HEK293 (cell line): ENCODE measurements at regions not wholly inside any gene's neighbourhood (a gene's known extent, or its start where the extent isn't known, plus 50 kb on each side); places are given as distances from the start of the nearest gene placed in this dataset.

Source experiments
- CTCF ChIA-PET: fragments of 350-600 bp; formaldehyde crosslinking; extraction: SDS; loops from one replicate; lab custom pipeline; 2021; ENCODE audit warnings: antibody characterized with exemption; lab: Yijun Ruan, JAX
- POLR2A ChIA-PET: fragments of 300-600 bp; formaldehyde crosslinking; extraction: SDS; loops from one replicate; lab custom pipeline; 2020; ENCODE audit warnings: antibody characterized with exemption, inconsistent platforms; lab: Yijun Ruan, JAX
- H3K27ac ChIP-seq: fragments of 200-500 bp; sonication (Bioruptor generic); 2 replicates; pipeline ENCODE4 v1.5.1; 2014; ENCODE audit warnings: low read depth, low read length, control low read depth, inconsistent platforms; ENCODE audit errors: extremely low read depth
- H3K36me3 ChIP-seq, 2 experiments: fragments of 200-500 bp in 1 of 2; sonication (Bioruptor generic) in 1 of 2; 1 replicate in 1 of 2; 2 replicates in 1 of 2; pipeline ENCODE4 v1.5.1; 2014 to 2017; ENCODE audit warnings: inconsistent platforms in 2 of 2, low read length in 2 of 2; ENCODE audit not compliant: control insufficient read depth in 2 of 2, insufficient read depth in 1 of 2
- H3K4me1 ChIP-seq: fragments of 200-500 bp; sonication (Bioruptor generic); 2 replicates; pipeline ENCODE4 v1.5.1; 2014; ENCODE audit warnings: mild to moderate bottlenecking, low read length, inconsistent platforms; ENCODE audit not compliant: control insufficient read depth, insufficient read depth
- H3K4me3 ChIP-seq: 2 replicates; pipeline ENCODE4 v1.5.1; 2011; ENCODE audit warnings: low read depth, mild to moderate bottlenecking, control low read depth, low read length, moderate library complexity
- H3K9me3 ChIP-seq: fragments of 200-500 bp; sonication (Bioruptor generic); 2 replicates; pipeline ENCODE4 v1.5.1; 2014; ENCODE audit warnings: low read depth, low read length, inconsistent platforms; ENCODE audit not compliant: control insufficient read depth, insufficient read depth
- GLI4 ChIP-seq: fragments of 450-650 bp; formaldehyde crosslinking; IDR thresholded peaks from 2 replicates; pipeline ENCODE4 v1.5.1; 2016; ENCODE audit warnings: missing biosample characterization, missing genetic modification characterization
- TRIM28 ChIP-seq: IDR thresholded peaks from 2 replicates; pipeline ENCODE4 v1.6.1; 2011; ENCODE audit warnings: low read length, control low read depth, borderline replicate concordance
- ZBTB21 ChIP-seq: fragments of 450-650 bp; formaldehyde crosslinking; IDR thresholded peaks from 2 replicates; pipeline ENCODE4 v1.5.1; 2017; ENCODE audit warnings: missing biosample characterization, missing genetic modification characterization
- ZNF140 ChIP-seq: fragments of 450-650 bp; formaldehyde crosslinking; IDR thresholded peaks from 2 replicates; pipeline ENCODE4 v1.5.1; 2016; ENCODE audit warnings: missing biosample characterization, missing genetic modification characterization
- ZNF391 ChIP-seq: fragments of 450-650 bp; formaldehyde crosslinking; IDR thresholded peaks from 2 replicates; pipeline ENCODE4 v1.5.1; 2016; ENCODE audit warnings: low read depth, missing biosample characterization, missing genetic modification characterization, borderline replicate concordance
- ZNF529 ChIP-seq: fragments of 450-650 bp; formaldehyde crosslinking; IDR thresholded peaks from 2 replicates; pipeline ENCODE4 v1.5.1; 2017; ENCODE audit warnings: missing genetic modification characterization, missing biosample characterization; ENCODE audit not compliant: insufficient replicate concordance
- ZNF555 ChIP-seq: fragments of 450-650 bp; formaldehyde crosslinking; conservative IDR thresholded peaks from 2 replicates; pipeline ENCODE4 v1.5.1; 2017; ENCODE audit warnings: missing biosample characterization, mild to moderate bottlenecking, missing genetic modification characterization, inconsistent platforms
- ZNF560 ChIP-seq: fragments of 450-650 bp; formaldehyde crosslinking; IDR thresholded peaks from 2 replicates; pipeline ENCODE4 v1.5.1; 2017; ENCODE audit warnings: missing biosample characterization, missing genetic modification characterization, borderline replicate concordance
- ZNF585B ChIP-seq: fragments of 450-650 bp; formaldehyde crosslinking; IDR thresholded peaks from 2 replicates; pipeline ENCODE4 v1.5.1; 2016; ENCODE audit warnings: missing biosample characterization, missing genetic modification characterization
- ZNF785 ChIP-seq: fragments of 450-650 bp; formaldehyde crosslinking; IDR thresholded peaks from 2 replicates; pipeline ENCODE4 v1.5.1; 2016; ENCODE audit warnings: missing biosample characterization, missing genetic modification characterization
- ZSCAN23 ChIP-seq: fragments of 450-650 bp; formaldehyde crosslinking; IDR thresholded peaks from 2 replicates; pipeline ENCODE4 v1.5.1; 2016; ENCODE audit warnings: missing biosample characterization, missing genetic modification characterization
- TF ChIP-seq, protein P1 (sequence below): fragments of 450-650 bp; formaldehyde crosslinking; IDR thresholded peaks from 2 replicates; pipeline ENCODE4 v1.5.1; 2016; ENCODE audit warnings: missing biosample characterization, missing genetic modification characterization
- TF ChIP-seq, protein P2 (sequence below): fragments of 450-650 bp; formaldehyde crosslinking; conservative IDR thresholded peaks from 2 replicates; pipeline ENCODE4 v1.5.1; 2016; ENCODE audit warnings: low read depth, missing biosample characterization, missing genetic modification characterization
- TF ChIP-seq, protein P3 (sequence below): fragments of 450-650 bp; formaldehyde crosslinking; IDR thresholded peaks from 2 replicates; pipeline ENCODE4 v1.5.1; 2016; ENCODE audit warnings: missing biosample characterization, missing genetic modification characterization
- TF ChIP-seq, protein P4 (sequence below): fragments of 450-650 bp; formaldehyde crosslinking; optimal IDR thresholded peaks from 2 replicates; pipeline ENCODE3; 2016; ENCODE audit warnings: missing biosample characterization, mild to moderate bottlenecking, missing genetic modification characterization

DNA sequence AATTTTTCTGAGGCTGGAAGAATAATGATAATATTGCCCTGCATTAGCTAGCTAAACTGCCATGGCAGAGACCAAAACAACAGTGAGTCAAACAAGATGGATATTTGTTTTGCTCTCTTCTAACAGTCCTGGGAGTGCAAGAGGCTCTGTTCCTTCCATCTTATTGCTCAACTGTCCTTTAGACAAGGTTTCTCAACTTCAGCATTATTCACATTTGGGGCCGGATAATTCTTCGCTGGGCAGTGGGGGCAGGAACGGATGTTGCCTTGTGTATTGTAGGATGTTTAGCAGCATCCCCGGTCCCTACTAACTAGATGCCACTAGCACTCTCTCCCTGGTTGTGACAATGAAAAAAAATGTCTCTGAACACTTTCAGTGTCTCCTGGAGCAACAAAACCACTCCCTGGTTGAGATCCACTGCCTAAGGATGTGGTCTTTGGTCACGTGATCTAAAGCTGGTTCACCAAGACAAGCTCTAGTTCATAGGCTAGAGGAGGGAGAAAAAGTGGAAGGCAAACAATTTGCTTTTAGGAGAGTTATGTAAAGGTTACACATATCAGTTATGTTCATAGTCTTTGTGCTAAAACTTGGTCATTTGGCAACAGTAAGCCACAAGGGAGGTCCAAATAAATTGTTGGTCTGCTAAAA lies 144.4 kb downstream of the PCTP start:
- CTCF ChIA-PET: interaction anchor here (0.5 kb wide), 1 partner anchor 381 kb away, joined by 3 read pairs; no protein-coding TSS in a partner anchor
- TF ChIP-seq, protein P1, sequence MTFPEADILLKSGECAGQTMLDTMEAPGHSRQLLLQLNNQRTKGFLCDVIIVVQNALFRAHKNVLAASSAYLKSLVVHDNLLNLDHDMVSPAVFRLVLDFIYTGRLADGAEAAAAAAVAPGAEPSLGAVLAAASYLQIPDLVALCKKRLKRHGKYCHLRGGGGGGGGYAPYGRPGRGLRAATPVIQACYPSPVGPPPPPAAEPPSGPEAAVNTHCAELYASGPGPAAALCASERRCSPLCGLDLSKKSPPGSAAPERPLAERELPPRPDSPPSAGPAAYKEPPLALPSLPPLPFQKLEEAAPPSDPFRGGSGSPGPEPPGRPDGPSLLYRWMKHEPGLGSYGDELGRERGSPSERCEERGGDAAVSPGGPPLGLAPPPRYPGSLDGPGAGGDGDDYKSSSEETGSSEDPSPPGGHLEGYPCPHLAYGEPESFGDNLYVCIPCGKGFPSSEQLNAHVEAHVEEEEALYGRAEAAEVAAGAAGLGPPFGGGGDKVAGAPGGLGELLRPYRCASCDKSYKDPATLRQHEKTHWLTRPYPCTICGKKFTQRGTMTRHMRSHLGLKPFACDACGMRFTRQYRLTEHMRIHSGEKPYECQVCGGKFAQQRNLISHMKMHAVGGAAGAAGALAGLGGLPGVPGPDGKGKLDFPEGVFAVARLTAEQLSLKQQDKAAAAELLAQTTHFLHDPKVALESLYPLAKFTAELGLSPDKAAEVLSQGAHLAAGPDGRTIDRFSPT (tag by site-specific recombination): no peak
- TF ChIP-seq, protein P2, sequence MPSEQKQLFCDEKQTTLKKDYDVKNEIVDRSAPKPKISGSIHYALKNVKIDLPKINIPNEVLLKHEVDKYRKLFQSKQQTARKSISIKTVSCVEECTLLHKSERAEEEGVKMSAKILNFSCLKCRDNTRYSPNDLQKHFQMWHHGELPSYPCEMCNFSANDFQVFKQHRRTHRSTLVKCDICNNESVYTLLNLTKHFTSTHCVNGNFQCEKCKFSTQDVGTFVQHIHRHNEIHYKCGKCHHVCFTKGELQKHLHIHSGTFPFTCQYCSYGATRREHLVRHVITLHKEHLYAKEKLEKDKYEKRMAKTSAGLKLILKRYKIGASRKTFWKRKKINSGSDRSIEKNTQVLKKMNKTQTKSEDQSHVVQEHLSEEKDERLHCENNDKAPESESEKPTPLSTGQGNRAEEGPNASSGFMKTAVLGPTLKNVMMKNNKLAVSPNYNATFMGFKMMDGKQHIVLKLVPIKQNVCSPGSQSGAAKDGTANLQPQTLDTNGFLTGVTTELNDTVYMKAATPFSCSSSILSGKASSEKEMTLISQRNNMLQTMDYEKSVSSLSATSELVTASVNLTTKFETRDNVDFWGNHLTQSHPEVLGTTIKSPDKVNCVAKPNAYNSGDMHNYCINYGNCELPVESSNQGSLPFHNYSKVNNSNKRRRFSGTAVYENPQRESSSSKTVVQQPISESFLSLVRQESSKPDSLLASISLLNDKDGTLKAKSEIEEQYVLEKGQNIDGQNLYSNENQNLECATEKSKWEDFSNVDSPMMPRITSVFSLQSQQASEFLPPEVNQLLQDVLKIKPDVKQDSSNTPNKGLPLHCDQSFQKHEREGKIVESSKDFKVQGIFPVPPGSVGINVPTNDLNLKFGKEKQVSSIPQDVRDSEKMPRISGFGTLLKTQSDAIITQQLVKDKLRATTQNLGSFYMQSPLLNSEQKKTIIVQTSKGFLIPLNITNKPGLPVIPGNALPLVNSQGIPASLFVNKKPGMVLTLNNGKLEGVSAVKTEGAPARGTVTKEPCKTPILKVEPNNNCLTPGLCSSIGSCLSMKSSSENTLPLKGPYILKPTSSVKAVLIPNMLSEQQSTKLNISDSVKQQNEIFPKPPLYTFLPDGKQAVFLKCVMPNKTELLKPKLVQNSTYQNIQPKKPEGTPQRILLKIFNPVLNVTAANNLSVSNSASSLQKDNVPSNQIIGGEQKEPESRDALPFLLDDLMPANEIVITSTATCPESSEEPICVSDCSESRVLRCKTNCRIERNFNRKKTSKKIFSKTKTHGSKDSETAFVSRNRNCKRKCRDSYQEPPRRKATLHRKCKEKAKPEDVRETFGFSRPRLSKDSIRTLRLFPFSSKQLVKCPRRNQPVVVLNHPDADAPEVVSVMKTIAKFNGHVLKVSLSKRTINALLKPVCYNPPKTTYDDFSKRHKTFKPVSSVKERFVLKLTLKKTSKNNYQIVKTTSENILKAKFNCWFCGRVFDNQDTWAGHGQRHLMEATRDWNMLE (tag by site-specific recombination): no peak
- TF ChIP-seq GLI4 (no peak), ZNF585B (tag by site-specific recombination) (no peak), ZNF140 (tag by site-specific recombination) (no peak), ZNF391 (tag by site-specific recombination) (no peak), ZNF785 (tag by site-specific recombination) (no peak), ZNF529 (no peak), ZSCAN23 (tag by site-specific recombination) (no peak)
- TF ChIP-seq, protein P3, sequence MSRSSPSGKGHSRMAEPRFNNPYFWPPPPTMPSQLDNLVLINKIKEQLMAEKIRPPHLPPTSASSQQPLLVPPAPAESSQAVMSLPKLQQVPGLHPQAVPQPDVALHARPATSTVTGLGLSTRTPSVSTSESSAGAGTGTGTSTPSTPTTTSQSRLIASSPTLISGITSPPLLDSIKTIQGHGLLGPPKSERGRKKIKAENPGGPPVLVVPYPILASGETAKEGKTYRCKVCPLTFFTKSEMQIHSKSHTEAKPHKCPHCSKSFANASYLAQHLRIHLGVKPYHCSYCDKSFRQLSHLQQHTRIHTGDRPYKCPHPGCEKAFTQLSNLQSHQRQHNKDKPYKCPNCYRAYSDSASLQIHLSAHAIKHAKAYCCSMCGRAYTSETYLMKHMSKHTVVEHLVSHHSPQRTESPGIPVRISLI (tag by site-specific recombination): no peak
- Histone ChIP-seq H3K4me1 (no peaks in the 10 kb centered on the region), H3K4me3 (no peak overlapping the region), H3K9me3 (no peaks in the 10 kb centered on the region), H3K36me3 (no peaks in the 10 kb centered on the region), H3K27ac (no peak overlapping the region)
- POLR2A ChIA-PET: no interaction called here

DNA sequence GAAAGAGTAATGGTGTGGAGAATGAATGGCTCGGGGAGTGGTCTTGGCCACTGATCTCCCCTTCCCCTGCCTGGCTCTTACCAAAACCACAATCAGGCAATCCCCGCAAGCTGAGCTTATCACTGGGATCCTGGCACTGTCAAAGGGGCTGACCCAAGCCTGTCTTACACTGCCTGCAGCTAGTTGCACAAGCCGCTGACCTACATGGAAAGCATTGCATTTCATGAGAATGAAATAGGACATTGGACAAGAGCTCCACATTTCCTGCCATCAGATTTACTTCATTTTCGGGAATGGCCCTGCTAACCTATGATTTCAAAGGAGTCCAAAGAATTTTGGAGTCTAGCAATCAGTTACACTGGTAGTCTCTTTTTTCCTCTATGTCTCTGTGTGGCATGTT lies 146.4 kb downstream of the PCTP start:
- Histone ChIP-seq H3K4me3 (no peak overlapping the region), H3K27ac (no peak overlapping the region), H3K4me1 (no peaks in the 10 kb centered on the region), H3K36me3 (no peaks in the 10 kb centered on the region), H3K9me3 (no peaks in the 10 kb centered on the region)
- POLR2A ChIA-PET: no interaction called here
- TF ChIP-seq, protein P4, sequence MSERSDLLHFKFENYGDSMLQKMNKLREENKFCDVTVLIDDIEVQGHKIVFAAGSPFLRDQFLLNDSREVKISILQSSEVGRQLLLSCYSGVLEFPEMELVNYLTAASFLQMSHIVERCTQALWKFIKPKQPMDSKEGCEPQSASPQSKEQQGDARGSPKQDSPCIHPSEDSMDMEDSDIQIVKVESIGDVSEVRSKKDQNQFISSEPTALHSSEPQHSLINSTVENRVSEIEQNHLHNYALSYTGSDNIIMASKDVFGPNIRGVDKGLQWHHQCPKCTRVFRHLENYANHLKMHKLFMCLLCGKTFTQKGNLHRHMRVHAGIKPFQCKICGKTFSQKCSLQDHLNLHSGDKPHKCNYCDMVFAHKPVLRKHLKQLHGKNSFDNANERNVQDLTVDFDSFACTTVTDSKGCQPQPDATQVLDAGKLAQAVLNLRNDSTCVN (tag by site-specific recombination): no peak
- TF ChIP-seq ZNF555 (tag by site-specific recombination): no peak
- TF ChIP-seq TRIM28: no peak
- no peak for TF ChIP-seq ZBTB21 (tag by site-specific recombination)
- TF ChIP-seq ZNF560 (tag by site-specific recombination): no peak
- CTCF ChIA-PET: no interaction called here
